GM12878 (cell line): ENCODE measurements at regions not wholly inside any gene's neighbourhood (a gene's known extent, or its start where the extent isn't known, plus 50 kb on each side); places are given as distances from the start of the nearest gene placed in this dataset.

ENCODE experiments used
- ATAC-seq: fragments of 200-7000 bp; cut with Tn5 transposase; 3 replicates; pipeline ENCODE4 v1.9.1; 2020; ENCODE audit warnings: mild to moderate bottlenecking, moderate library complexity
- BruUV-seq: library from RNA; stranded (reverse); fragments of 400-500 nt; replicated peaks from 2 replicates; lab custom pipeline; 2021; lab: Mats Ljungman, UMichigan
- CTCF ChIA-PET: fragments of 300-600 bp; sonication (Branson Sonifier 250); formaldehyde crosslinking; extraction: SDS; loops from one replicate; lab custom pipeline; 2021; ENCODE audit warnings: inconsistent platforms; lab: Yijun Ruan, JAX
- POLR2A ChIA-PET: fragments of 350-600 bp; formaldehyde crosslinking; extraction: SDS; loops from one replicate; lab custom pipeline; 2021; ENCODE audit warnings: inconsistent platforms; lab: Charles Lee
- RAD21 ChIA-PET: fragments of 300-600 bp; sonication (Branson Sonifier 250); formaldehyde crosslinking; loops from one replicate; lab custom pipeline; 2023; ENCODE audit warnings: antibody characterized with exemption; ENCODE audit not compliant: unreplicated experiment; lab: Charles Lee
- SMC1A ChIA-PET: fragments of 300-600 bp; sonication (Branson Sonifier 250); formaldehyde crosslinking; loops from one replicate; lab custom pipeline; 2023; ENCODE audit not compliant: unreplicated experiment, uncharacterized antibody; lab: Charles Lee
- DNase-seq: peaks from one replicate; pipeline ENCODE4 v3.0.0-alpha.2; 2011; ENCODE audit warnings: low read depth, low spot score
- FAIRE-seq: peaks from 3 replicates; lab custom pipeline; 2011; peaks lifted over from hg19 to GRCh38; lab: Jason Lieb, UNC
- H2AFZ ChIP-seq: 2 replicates; pipeline ENCODE4 v1.6.0; 2011; ENCODE audit warnings: low read depth, low read length, control low read depth; ENCODE audit not compliant: control insufficient read depth
- H3K27ac ChIP-seq: 2 replicates; pipeline ENCODE4 v1.5.1; 2011; ENCODE audit warnings: control low read depth; ENCODE audit not compliant: control insufficient read depth, insufficient read depth
- H3K27me3 ChIP-seq, 2 experiments: replicated peaks in 1 of 2; 2 replicates each; pipeline versions ENCODE4 v1.6.0 to v1.6.1; 2011; ENCODE audit warnings: low read length in 1 of 2; ENCODE audit not compliant: control insufficient read depth in 2 of 2, insufficient read depth in 2 of 2
- H3K36me3 ChIP-seq, 2 experiments: 2 replicates each; pipeline ENCODE4 v1.5.1; 2011; ENCODE audit warnings: low read length in 1 of 2; ENCODE audit not compliant: control insufficient read depth in 2 of 2, insufficient read depth in 2 of 2
- H3K4me1 ChIP-seq: 2 replicates; pipeline ENCODE4 v1.6.1; 2011; ENCODE audit warnings: mild to moderate bottlenecking, low read length, moderate library complexity, mixed read lengths; ENCODE audit not compliant: control insufficient read depth, insufficient read depth
- H3K4me2 ChIP-seq: 2 replicates; pipeline ENCODE4 v1.6.0; 2011; ENCODE audit warnings: control low read depth; ENCODE audit not compliant: control insufficient read depth, insufficient read depth
- H3K4me3 ChIP-seq: fragments of 200-600 bp; sonication (generic); 2 replicates; pipeline ENCODE4 v1.5.1; 2016
- H3K79me2 ChIP-seq: 2 replicates; pipeline ENCODE4 v1.6.0; 2011; ENCODE audit warnings: low read length; ENCODE audit not compliant: control insufficient read depth, insufficient read depth
- H3K9ac ChIP-seq: 2 replicates; pipeline ENCODE4 v1.8.0; 2011; ENCODE audit warnings: low read length, control low read depth, mixed read lengths; ENCODE audit not compliant: control insufficient read depth, insufficient read depth
- H3K9me3 ChIP-seq: replicated peaks from 3 replicates; pipeline ENCODE4 v1.5.1; 2011; ENCODE audit warnings: mild to moderate bottlenecking, low read length; ENCODE audit not compliant: control insufficient read depth, insufficient read depth
- H4K20me1 ChIP-seq: 2 replicates; pipeline ENCODE4 v1.6.0; 2011; ENCODE audit not compliant: control insufficient read depth, insufficient read depth
- ELK1 ChIP-seq: IDR thresholded peaks from 2 replicates; pipeline ENCODE4 v1.6.1; 2012; ENCODE audit warnings: low read depth, low read length, improper control_type of control experiment
- EP300 ChIP-seq, 2 experiments: fragments of 150-350 bp in 1 of 2; IDR thresholded peaks; 2 replicates each; pipeline ENCODE4 v1.6.1; 2011 to 2012; ENCODE audit warnings: low read depth in 2 of 2, low read length in 2 of 2, borderline replicate concordance in 1 of 2, improper control_type of control experiment in 1 of 2, inconsistent platforms in 1 of 2; ENCODE audit not compliant: control insufficient read depth in 1 of 2
- IKZF1 ChIP-seq: fragments of 450-650 bp; conservative IDR thresholded peaks from 2 replicates; pipeline ENCODE4 v1.6.1; 2017; ENCODE audit warnings: antibody characterized with exemption, mild to moderate bottlenecking
- NRF1 ChIP-seq: conservative IDR thresholded peaks from 2 replicates; pipeline ENCODE4 v1.6.1; 2011; ENCODE audit warnings: mild to moderate bottlenecking, low read depth, low read length, improper control_type of control experiment
- POU2F2 ChIP-seq: IDR thresholded peaks from 3 replicates; pipeline ENCODE4 v1.6.1; 2011; ENCODE audit warnings: low read depth, mild to moderate bottlenecking, low read length, borderline replicate concordance
- SIX5 ChIP-seq: IDR thresholded peaks from 2 replicates; pipeline ENCODE4 v1.6.1; 2011; ENCODE audit warnings: mild to moderate bottlenecking, low read depth, low read length, moderate library complexity; ENCODE audit not compliant: severe bottlenecking
- SMAD1 ChIP-seq: fragments of 450-650 bp; IDR thresholded peaks from 2 replicates; pipeline ENCODE4 v1.6.1; 2018; ENCODE audit warnings: mild to moderate bottlenecking, low read depth; ENCODE audit not compliant: partially characterized antibody
- TARDBP ChIP-seq: IDR thresholded peaks from 2 replicates; pipeline ENCODE4 v1.6.1; 2016; ENCODE audit warnings: borderline replicate concordance
- ZNF274 ChIP-seq: IDR thresholded peaks from one replicate; pipeline ENCODE4 v1.8.0; 2011; ENCODE audit not compliant: insufficient read length, insufficient read depth
- ZZZ3 ChIP-seq: IDR thresholded peaks from 2 replicates; pipeline ENCODE4 v1.6.1; 2011; ENCODE audit warnings: low read depth; ENCODE audit not compliant: control insufficient read depth, insufficient read length
- WGBS: methylation state at CpG from one replicate; pipeline ENCODE4 v1.1.6; 2016; ENCODE audit warnings: low lambda C conversion rate; ENCODE audit not compliant: insufficient replicate concordance, insufficient coverage; ENCODE audit errors: missing lambda C conversion rate; 5-methylcytosine and 5-hydroxymethylcytosine counted together
- in situ Hi-C: fragments of 300-500 bp; cut with MboI; formaldehyde crosslinking; loops from 9 replicates; pipeline ENCODE4 v1.14.3; 2018; ENCODE audit warnings: mixed read lengths
- intact Hi-C: fragments of 100-400 bp; cut with micrococcal nuclease; formaldehyde crosslinking; loops from one replicate; pipeline ENCODE4 v1.14.2; 2022; ENCODE audit not compliant: unreplicated experiment
- TF ChIP-seq, protein P1 (sequence below): fragments of 450-650 bp; conservative IDR thresholded peaks from 2 replicates; pipeline ENCODE4 v1.6.1; 2017; ENCODE audit warnings: mild to moderate bottlenecking, moderate library complexity
- TF ChIP-seq, protein P2 (sequence below): fragments of 450-650 bp; IDR thresholded peaks from 2 replicates; pipeline ENCODE4 v1.6.1; 2017; ENCODE audit warnings: mild to moderate bottlenecking, low read depth, inconsistent platforms; ENCODE audit not compliant: poor library complexity, severe bottlenecking

DNA sequence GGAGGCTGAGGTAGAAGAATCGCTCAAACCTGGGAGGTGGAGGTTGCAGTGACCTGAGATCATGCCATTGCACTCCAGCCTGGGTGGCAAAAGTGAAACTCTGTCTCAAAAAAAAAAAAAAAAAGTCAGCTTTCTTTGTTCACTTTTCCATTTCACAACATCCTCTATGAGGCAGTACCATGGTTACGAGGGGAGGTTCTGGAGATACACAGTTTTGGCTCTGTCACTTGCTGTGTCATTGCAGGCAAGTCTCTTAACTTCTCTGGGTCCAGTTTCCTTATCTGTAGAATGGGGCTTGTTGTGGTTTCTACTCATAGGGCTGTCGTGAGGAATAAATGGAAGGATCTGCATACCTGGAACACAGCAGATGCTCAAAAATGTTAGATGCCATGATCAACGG lies 75.6 kb upstream of the SLC24A4 start:
- H3K27me3 ChIP-seq = no peaks in the 10 kb centered on the region; a peak in 1 of 4 replicates
- H4K20me1 ChIP-seq = no peaks in the 10 kb centered on the region
- intact Hi-C loops (no loop called here), in situ Hi-C loops (no loop called here)
- RAD21 ChIA-PET = interaction anchor here (1.3 kb wide), 1 partner anchor 213 kb away, joined by 3 read pairs; no protein-coding TSS in a partner anchor
- CTCF ChIA-PET = interaction anchor here (0.7 to 1.2 kb wide), 2 partner anchors 29 to 140 kb away, joined by 3 read pairs; partner anchors contain the start of gene ATXN3
- 77% methylated on average over 4 of the region's 4 CpGs for WGBS
- FAIRE-seq = no peak
- no peak overlapping the region for H3K4me2 ChIP-seq
- no peak overlapping the region for H3K9ac ChIP-seq
- no peak overlapping the region for H3K4me3 ChIP-seq
- SMC1A ChIA-PET = interaction anchor here (0.6 to 0.9 kb wide), 3 partner anchors 9 to 651 kb away, joined by 3 read pairs; no protein-coding TSS in a partner anchor
- no peak for TF ChIP-seq SMAD1
- TF ChIP-seq, protein P1, sequence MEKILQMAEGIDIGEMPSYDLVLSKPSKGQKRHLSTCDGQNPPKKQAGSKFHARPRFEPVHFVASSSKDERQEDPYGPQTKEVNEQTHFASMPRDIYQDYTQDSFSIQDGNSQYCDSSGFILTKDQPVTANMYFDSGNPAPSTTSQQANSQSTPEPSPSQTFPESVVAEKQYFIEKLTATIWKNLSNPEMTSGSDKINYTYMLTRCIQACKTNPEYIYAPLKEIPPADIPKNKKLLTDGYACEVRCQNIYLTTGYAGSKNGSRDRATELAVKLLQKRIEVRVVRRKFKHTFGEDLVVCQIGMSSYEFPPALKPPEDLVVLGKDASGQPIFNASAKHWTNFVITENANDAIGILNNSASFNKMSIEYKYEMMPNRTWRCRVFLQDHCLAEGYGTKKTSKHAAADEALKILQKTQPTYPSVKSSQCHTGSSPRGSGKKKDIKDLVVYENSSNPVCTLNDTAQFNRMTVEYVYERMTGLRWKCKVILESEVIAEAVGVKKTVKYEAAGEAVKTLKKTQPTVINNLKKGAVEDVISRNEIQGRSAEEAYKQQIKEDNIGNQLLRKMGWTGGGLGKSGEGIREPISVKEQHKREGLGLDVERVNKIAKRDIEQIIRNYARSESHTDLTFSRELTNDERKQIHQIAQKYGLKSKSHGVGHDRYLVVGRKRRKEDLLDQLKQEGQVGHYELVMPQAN = no peak
- no peak for TF ChIP-seq TARDBP
- no peaks in the 10 kb centered on the region for H3K36me3 ChIP-seq
- no TSS peak for BruUV-seq
- POLR2A ChIA-PET = no interaction called here
- H2AFZ ChIP-seq = no peak overlapping the region
- H3K4me1 ChIP-seq = no peaks in the 10 kb centered on the region
- no peak for DNase-seq
- H3K9me3 ChIP-seq = peaks cover 11% of the 10 kb centered on the region
- no peaks in the 10 kb centered on the region for H3K79me2 ChIP-seq
- no peak overlapping the region for H3K27ac ChIP-seq
- no peak for ATAC-seq

DNA sequence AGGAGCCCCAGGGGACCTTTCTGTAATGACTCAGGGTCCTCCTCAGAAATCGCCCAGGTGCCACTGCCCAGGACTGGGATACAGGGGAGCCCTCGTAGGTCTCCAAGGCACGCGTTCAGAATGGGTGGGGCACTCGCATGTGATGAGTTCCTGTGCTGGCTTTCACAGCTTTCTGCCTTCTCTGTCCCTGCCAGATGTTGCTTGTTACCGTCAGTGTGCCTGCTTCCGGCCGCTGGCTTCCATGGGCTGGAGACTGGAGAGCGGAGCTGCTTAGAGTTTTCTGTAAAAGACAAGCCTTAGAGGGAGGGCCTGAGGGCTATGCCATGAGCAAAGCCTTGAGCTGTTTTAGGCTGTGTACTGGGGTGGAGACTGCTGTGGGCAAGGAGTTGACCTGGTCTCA lies 75.0 kb upstream of the SLC24A4 start:
- ChIA-PET RAD21 (interaction anchor here (1.3 kb wide), 1 partner anchor 212 kb away, joined by 3 read pairs; no protein-coding TSS in a partner anchor), CTCF (no interaction called here), POLR2A (no interaction called here), SMC1A (no interaction called here)
- FAIRE-seq = no peak
- no peak overlapping the region for H3K9ac ChIP-seq
- H3K27ac ChIP-seq = no peak overlapping the region
- in situ Hi-C loops (no loop called here), intact Hi-C loops (no loop called here)
- H3K79me2 ChIP-seq = no peaks in the 10 kb centered on the region
- H3K4me2 ChIP-seq = no peak overlapping the region
- no peak for ATAC-seq
- no peak overlapping the region for H2AFZ ChIP-seq
- 79% methylated on average over 9 of the region's 9 CpGs for WGBS
- no peak for DNase-seq
- H3K27me3 ChIP-seq = no peaks in the 10 kb centered on the region; a peak in 1 of 4 replicates
- no peaks in the 10 kb centered on the region for H3K4me1 ChIP-seq
- no TSS peak for BruUV-seq
- H3K9me3 ChIP-seq = peaks cover 11% of the 10 kb centered on the region
- H3K4me3 ChIP-seq = no peak overlapping the region
- no peaks in the 10 kb centered on the region for H4K20me1 ChIP-seq
- no peaks in the 10 kb centered on the region for H3K36me3 ChIP-seq
- no peak for TF ChIP-seq IKZF1
- no peak for TF ChIP-seq POU2F2
- no peak for TF ChIP-seq EP300 (IDR thresholded peaks at IDR 0.05; ENCODE audit: borderline replicate concordance in 1 of 2, control insufficient read depth in 1 of 2, low read depth in 2 of 2, low read length in 2 of 2)
- TF ChIP-seq ELK1 = no peak
- TF ChIP-seq, protein P2, sequence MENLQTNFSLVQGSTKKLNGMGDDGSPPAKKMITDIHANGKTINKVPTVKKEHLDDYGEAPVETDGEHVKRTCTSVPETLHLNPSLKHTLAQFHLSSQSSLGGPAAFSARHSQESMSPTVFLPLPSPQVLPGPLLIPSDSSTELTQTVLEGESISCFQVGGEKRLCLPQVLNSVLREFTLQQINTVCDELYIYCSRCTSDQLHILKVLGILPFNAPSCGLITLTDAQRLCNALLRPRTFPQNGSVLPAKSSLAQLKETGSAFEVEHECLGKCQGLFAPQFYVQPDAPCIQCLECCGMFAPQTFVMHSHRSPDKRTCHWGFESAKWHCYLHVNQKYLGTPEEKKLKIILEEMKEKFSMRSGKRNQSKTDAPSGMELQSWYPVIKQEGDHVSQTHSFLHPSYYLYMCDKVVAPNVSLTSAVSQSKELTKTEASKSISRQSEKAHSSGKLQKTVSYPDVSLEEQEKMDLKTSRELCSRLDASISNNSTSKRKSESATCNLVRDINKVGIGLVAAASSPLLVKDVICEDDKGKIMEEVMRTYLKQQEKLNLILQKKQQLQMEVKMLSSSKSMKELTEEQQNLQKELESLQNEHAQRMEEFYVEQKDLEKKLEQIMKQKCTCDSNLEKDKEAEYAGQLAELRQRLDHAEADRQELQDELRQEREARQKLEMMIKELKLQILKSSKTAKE = no peak
- TF ChIP-seq ZZZ3 = no peak
- no peak for TF ChIP-seq NRF1
- TF ChIP-seq ZNF274 = no peak
- no peak for TF ChIP-seq SIX5
